GM18951 (cell line): ENCODE measurements at regions not wholly inside any gene's neighbourhood (a gene's known extent, or its start where the extent isn't known, plus 50 kb on each side); places are given as distances from the start of the nearest gene placed in this dataset.

ENCODE experiments used
- POLR2A ChIP-seq: IDR thresholded peaks from 4 replicates; pipeline ENCODE4 v1.6.1; 2011; ENCODE audit warnings: mild to moderate bottlenecking; ENCODE audit not compliant: insufficient read length, insufficient read depth; ENCODE audit errors: extremely low read depth
- in situ Hi-C: fragments of 300-500 bp; cut with MboI; formaldehyde crosslinking; loops from one replicate; pipeline ENCODE4 v1.12.0; 2022; ENCODE audit warnings: low sequenced_read_pairs, mixed read lengths, inconsistent platforms; ENCODE audit not compliant: unreplicated experiment

GRCh38 chr1:37394574-37395464, 79.6 kb upstream of the ZC3H12A start:
- in situ Hi-C loops, result no loop called here
- no peak for TF ChIP-seq POLR2A

DNA sequence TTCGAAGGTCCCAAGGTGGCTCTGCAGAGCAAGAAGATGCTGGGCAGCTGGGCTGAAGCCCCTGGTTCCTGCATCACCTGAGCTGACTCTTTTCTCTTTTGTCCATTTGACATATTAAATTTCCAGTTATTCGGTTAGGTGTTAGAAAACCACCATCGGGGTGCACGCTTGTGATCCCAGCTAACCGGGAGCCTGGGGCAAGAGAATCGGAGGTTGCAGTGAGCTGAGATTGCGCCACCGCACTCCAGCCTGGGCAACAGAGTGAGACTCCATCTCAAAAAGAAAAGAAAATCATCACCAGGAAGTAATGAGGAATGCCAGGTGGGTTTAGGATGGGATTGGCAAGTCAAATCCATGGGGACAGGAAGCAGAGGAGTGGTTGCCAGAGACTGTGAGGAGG, 76.3 kb upstream of the ZC3H12A start:
- in situ Hi-C loops, result no loop called here
- TF ChIP-seq POLR2A, result no peak

DNA sequence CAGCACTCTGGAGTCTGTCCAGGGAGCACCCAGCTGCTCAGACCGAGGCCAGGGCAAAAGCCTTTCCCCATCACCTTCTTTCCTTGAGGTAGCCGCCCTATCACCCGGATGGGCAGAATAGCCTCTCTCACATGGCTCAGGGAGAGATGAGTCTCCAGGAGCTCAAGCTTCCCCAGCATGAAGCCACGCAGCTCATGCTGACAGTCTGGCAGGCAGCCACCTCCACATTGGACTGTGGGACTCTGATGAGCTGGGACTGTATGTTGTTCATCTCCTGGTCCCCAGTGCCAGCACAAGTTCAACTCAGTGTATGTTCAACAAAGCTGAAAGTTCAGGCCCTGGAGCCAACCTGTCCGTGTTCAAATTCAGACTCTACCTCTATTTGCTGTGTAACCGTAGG, 75.2 kb upstream of the ZC3H12A start:
- in situ Hi-C loops, result no loop called here
- no peak for TF ChIP-seq POLR2A

DNA sequence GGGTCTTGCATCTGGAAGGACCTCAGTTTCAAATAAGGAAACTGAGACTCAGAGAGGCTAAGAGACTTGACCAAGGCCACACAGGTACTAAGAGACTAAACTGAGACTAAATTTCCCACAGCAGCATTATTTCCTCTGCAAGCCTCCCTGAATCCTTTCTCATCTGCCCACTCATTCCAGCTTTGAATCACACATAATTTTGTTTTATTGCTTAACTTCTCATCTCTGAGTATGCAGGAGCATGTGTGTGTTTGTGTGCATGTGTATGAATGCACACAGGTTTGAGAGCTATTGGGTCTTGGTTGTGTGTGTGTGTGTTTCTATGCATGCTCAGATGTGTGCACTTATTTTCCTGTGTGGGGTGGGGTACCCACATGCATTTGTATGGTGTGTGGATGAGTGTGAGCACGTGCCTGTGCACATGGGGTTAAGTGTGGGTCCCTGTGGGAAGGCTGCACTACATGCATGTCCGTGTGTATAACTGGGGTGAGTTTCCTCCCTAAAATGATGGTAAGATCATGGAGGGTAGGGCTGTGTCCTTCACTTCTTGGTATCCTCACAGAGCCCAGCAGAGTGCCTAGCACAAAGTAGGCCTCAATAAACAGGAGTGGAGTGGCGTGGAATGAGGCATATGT, 74.4 kb upstream of the ZC3H12A start:
- in situ Hi-C loops, result no loop called here
- TF ChIP-seq POLR2A, result no peak

GRCh38 chr1:37400466-37401225, 73.7 kb upstream of the ZC3H12A start:
- in situ Hi-C loops, result no loop called here
- TF ChIP-seq POLR2A, result no peak

DNA sequence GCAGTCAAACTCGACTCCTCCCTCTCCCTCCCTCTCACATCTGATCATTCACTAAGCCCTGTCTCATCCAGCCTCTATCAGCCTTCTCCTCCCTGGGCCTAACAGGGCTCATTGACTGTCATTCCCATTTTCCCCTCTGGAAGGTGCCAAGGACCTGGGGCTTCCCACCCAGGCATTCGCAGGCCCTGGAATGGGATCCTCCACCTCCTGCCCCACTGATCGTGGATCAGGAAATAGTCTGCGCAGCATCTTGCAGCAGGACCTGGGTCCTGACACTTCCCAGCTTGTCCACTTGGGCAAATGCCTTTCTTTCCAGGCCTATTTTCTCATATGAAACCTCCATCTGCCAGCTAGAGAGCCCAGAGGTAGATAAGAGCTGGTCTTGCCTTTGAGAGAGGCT, 71.2 kb upstream of the ZC3H12A start:
- no peak for TF ChIP-seq POLR2A
- in situ Hi-C loops, result no loop called here

GRCh38 chr1:37404711-37405110, 69.7 kb upstream of the ZC3H12A start:
- TF ChIP-seq POLR2A, result no peak
- in situ Hi-C loops, result no loop called here

- in situ Hi-C loops, result no loop called here
- no peak for TF ChIP-seq POLR2A
Measured at GRCh38 chr1:37410105-37410504, 64.3 kb upstream of the ZC3H12A start.

DNA sequence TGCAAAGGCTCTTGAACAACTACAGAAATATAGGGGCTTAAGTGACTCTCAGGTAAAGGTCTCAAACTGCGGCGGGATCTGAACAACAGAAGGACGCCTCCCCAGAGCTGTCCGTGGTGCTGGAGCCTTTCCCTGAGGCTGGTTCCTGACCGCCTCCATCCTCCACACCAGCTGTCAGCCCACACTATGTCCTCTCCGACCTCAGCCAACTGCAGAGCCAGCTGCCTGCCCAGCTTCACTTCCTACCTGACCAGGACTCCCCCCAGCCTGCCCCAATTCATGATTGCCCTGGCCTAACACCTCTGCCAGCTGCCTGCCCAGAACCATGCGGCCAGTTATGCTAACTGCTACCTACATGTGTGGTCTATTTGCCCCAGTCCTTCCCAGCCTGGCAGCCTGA, 63.6 kb upstream of the ZC3H12A start:
- in situ Hi-C loops, result no loop called here
- no peak for TF ChIP-seq POLR2A

GRCh38 chr1:37415611-37416244, 58.7 kb upstream of the ZC3H12A start:
- in situ Hi-C loops, result no loop called here
- no peak for TF ChIP-seq POLR2A

DNA sequence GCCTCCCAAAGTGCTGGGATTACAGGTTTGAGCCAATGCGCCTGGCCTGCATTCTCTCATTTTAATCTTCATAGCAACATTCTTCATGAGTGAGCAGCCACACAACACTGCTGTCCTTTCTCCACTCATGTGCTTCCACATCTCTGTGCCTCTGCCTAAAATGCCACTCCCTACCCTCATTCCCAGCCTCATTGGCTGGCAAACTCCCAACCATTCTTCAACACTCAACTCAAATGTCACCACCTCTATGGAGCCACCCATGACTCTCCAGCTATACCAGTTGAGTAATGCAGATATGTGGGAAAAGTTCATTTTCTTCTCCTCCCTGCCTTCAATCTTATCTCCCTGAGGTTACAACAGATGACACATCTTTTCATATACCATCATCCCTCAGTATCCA, 53.9 kb upstream of the ZC3H12A start:
- no peak for TF ChIP-seq POLR2A
- in situ Hi-C loops, result no loop called here

DNA sequence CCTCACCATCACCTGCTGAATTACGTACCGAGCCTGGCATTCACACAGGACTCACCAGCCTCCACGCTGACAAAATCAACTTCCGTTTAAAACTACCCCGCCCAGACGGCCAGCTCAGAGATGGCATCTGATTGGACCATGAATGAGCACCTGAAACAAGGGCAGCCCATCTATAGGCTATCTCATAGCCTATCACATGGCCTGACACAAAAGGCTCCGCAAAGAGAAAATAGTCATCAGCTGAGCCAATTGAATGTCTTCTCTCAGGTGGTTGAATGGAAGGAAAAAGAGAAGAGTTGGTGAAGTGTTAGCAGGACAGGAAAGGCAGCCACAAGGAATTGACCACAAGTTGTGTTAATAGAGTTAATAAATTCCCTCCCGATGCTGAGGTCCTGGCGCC, 50.6 kb upstream of the ZC3H12A start:
- TF ChIP-seq POLR2A, result no peak
- in situ Hi-C loops, result no loop called here

DNA sequence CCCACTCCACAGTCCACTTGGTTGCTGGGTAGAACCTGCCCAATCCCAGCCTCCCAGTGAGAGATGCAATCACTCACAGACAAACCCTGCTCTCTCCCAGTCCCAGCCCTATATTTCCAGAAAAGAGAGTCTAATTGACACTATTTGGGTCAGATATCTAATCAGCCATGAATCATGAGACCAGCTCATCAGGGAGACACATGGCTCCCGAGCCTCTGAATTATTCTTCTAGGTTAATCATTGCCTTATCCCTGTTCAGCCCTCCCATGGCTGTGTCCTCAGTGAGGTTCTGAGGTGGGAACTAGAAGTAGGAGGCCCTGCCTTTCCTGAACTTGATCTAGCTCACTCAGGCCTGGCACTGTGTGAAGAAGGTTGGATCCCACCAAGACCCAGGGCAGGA, 49.9 kb upstream of the ZC3H12A start:
- in situ Hi-C loops, result no loop called here
- TF ChIP-seq POLR2A, result no peak
